ENCODE measurements at regions not wholly inside any gene's neighbourhood (a gene's known extent, or its start where the extent isn't known, plus 50 kb on each side); places are given as distances from the start of the nearest gene placed in this dataset.

DNA sequence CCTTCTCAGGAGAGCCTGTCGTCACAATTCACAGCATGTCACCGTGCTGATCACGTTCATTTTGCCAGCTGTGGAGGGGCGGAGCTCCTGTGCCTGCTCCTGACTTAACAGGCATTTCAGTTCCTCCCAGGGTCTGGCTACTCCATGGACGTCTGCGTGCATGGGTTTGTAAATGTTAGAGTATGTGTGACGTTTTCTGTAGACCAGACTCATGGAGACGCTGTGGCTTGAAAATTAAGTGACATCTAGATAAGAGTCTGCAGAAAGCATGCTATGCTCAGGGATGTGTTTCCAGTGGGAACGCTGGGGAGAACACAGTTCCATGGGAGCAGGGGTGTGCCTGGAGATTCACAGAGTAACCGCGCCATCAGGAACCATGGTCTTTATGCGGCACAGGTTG lies 804.0 kb downstream of the TBC1D22A start:
- TF ChIP-seq, protein P1, sequence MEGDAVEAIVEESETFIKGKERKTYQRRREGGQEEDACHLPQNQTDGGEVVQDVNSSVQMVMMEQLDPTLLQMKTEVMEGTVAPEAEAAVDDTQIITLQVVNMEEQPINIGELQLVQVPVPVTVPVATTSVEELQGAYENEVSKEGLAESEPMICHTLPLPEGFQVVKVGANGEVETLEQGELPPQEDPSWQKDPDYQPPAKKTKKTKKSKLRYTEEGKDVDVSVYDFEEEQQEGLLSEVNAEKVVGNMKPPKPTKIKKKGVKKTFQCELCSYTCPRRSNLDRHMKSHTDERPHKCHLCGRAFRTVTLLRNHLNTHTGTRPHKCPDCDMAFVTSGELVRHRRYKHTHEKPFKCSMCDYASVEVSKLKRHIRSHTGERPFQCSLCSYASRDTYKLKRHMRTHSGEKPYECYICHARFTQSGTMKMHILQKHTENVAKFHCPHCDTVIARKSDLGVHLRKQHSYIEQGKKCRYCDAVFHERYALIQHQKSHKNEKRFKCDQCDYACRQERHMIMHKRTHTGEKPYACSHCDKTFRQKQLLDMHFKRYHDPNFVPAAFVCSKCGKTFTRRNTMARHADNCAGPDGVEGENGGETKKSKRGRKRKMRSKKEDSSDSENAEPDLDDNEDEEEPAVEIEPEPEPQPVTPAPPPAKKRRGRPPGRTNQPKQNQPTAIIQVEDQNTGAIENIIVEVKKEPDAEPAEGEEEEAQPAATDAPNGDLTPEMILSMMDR (IDR thresholded peaks at IDR 0.05; ENCODE audit: insufficient read depth, low read length, poor library complexity, severe bottlenecking), result no peak
- TF ChIP-seq EZH2phosphoT487 (conservative IDR thresholded peaks at IDR 0.05; ENCODE audit: low read length), result no peak
